ENCODE measurements at regions not wholly inside any gene's neighbourhood (a gene's known extent, or its start where the extent isn't known, plus 50 kb on each side); places are given as distances from the start of the nearest gene placed in this dataset.

GRCh38 chr14:84323450-84323849, 1206.5 kb upstream of the FLRT2 start:
- TF ChIP-seq CTCF (IDR thresholded peaks at IDR 0.05): no peak
- TF ChIP-seq POLR2A (IDR thresholded peaks at IDR 0.05): no peak

All from prostate gland (tissue), 2 donors.